ENCODE measurements at regions not wholly inside any gene's neighbourhood (a gene's known extent, or its start where the extent isn't known, plus 50 kb on each side); places are given as distances from the start of the nearest gene placed in this dataset.

GRCh38 chr9:107540164-107540561 lies 50.6 kb upstream of the KLF4 start:
- Mint-ChIP-seq H3K4me3 (ENCODE audit: low read depth) (no peak overlapping the region), H3K27me3 (peaks cover 93% of the 10 kb centered on the region), H3K27ac (no peak overlapping the region), H3K36me3 (ENCODE audit: insufficient read depth) (no peaks in the 10 kb centered on the region), H3K9me3 (ENCODE audit: low read depth) (no peaks in the 10 kb centered on the region), H3K4me1 (ENCODE audit: low read depth) (peaks cover 3% of the 10 kb centered on the region)
- no peak for DNase-seq (ENCODE audit: low spot score, unreplicated experiment)
- no peak for TF ChIP-seq CTCF (IDR thresholded peaks at IDR 0.05; ENCODE audit: unreplicated experiment)

GRCh38 chr9:107539427-107540163 lies 50.0 kb upstream of the KLF4 start:
- H3K27me3 Mint-ChIP-seq, result peaks cover 92% of the 10 kb centered on the region
- H3K27ac Mint-ChIP-seq, result no peak overlapping the region
- no peak overlapping the region for H3K4me3 Mint-ChIP-seq (ENCODE audit: low read depth)
- H3K4me1 Mint-ChIP-seq (ENCODE audit: low read depth), result peaks cover 3% of the 10 kb centered on the region
- TF ChIP-seq CTCF (IDR thresholded peaks at IDR 0.05; ENCODE audit: unreplicated experiment), result no peak
- no peak for DNase-seq (ENCODE audit: low spot score, unreplicated experiment)
- no peaks in the 10 kb centered on the region for H3K9me3 Mint-ChIP-seq (ENCODE audit: low read depth)
- H3K36me3 Mint-ChIP-seq (ENCODE audit: insufficient read depth), result no peaks in the 10 kb centered on the region
